HL-60 (cell line): ENCODE measurements at regions not wholly inside any gene's neighbourhood (a gene's known extent, or its start where the extent isn't known, plus 50 kb on each side); places are given as distances from the start of the nearest gene placed in this dataset.

Source experiments
- DNase-seq, 2 experiments: peaks; one replicate each; pipeline ENCODE4 v3.0.0-alpha.2; 2010 to 2020; ENCODE audit warnings: low read depth in 1 of 2, low spot score in 1 of 2
- H3K27ac ChIP-seq: fragments of 250-450 bp; sonication (Bioruptor Pico); replicated peaks from 2 replicates; pipeline ENCODE4 v1.5.1; 2020; ENCODE audit warnings: mild to moderate bottlenecking, moderate library complexity
- H3K27me3 ChIP-seq: fragments of 250-450 bp; sonication (Bioruptor Pico); 2 replicates; pipeline ENCODE4 v1.5.1; 2021; ENCODE audit warnings: mild to moderate bottlenecking, moderate library complexity; ENCODE audit not compliant: insufficient read depth, poor library complexity, severe bottlenecking
- H3K4me3 ChIP-seq: replicated peaks from 2 replicates; pipeline ENCODE4 v1.5.1; 2011; ENCODE audit warnings: mild to moderate bottlenecking, control low read depth, low read length; ENCODE audit not compliant: insufficient read depth
- GABPA ChIP-seq: IDR thresholded peaks from 2 replicates; pipeline ENCODE4 v1.6.1; 2012; ENCODE audit warnings: low read depth
- POLR2AphosphoS5 ChIP-seq: IDR thresholded peaks from 2 replicates; pipeline ENCODE4 v1.6.1; 2012; ENCODE audit warnings: low read depth
- SPI1 ChIP-seq: IDR thresholded peaks from 2 replicates; pipeline ENCODE4 v1.6.1; 2012; ENCODE audit warnings: low read depth, mild to moderate bottlenecking, borderline replicate concordance
- TF ChIP-seq, protein P1 (sequence below): IDR thresholded peaks from 2 replicates; pipeline ENCODE4 v1.6.1; 2012; ENCODE audit warnings: low read depth; ENCODE audit not compliant: insufficient replicate concordance
- TF ChIP-seq, protein P2 (sequence below): IDR thresholded peaks from one replicate; pipeline ENCODE4 v1.5.1; 2011; ENCODE audit warnings: low read length, control low read depth, inconsistent platforms; ENCODE audit not compliant: insufficient read depth

DNA sequence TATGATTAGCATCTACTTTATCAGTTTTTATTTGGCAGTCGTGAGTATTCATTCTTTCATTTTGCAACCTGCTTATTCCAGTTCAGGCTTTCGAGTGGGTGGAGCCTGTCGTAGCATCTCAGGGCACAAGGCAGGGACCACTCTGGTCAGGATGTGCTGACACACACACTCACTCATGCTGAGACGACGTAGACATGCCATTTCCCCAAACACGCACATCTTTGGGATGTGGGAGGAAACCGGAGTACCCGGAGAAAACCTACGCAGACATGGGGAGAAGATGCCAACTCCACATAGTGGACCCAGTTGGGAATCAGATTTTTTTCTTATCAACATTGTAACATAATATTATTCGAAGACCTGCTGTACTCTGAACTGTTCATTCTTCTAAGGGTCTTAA is 756.5 kb upstream of the RBFOX1 start:
- Histone ChIP-seq H3K27me3 (no peaks in the 10 kb centered on the region), H3K27ac (no peak overlapping the region)

DNA sequence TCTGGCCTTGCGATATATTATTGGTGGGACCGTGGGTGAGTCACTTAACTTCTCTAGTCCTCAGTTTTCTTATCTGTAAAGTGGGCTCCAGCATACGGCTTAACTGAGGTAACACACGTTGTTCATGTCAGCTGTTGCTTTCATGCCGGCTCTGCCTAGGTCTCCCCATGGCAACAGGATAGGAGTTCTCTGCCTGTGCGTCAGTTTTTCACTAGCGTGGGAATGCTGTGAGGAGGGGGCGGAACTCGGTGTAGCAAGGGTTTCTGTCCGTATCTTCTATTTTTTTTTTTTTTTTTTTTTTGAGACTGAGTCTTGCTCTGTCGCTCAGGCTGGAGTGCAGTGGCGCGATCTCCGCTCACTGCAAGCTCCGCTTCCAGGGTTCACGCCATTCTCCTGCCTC is 758.5 kb upstream of the RBFOX1 start:
- TF ChIP-seq GABPA (no peak), SPI1 (no peak), POLR2AphosphoS5 (no peak)
- TF ChIP-seq, protein P1, sequence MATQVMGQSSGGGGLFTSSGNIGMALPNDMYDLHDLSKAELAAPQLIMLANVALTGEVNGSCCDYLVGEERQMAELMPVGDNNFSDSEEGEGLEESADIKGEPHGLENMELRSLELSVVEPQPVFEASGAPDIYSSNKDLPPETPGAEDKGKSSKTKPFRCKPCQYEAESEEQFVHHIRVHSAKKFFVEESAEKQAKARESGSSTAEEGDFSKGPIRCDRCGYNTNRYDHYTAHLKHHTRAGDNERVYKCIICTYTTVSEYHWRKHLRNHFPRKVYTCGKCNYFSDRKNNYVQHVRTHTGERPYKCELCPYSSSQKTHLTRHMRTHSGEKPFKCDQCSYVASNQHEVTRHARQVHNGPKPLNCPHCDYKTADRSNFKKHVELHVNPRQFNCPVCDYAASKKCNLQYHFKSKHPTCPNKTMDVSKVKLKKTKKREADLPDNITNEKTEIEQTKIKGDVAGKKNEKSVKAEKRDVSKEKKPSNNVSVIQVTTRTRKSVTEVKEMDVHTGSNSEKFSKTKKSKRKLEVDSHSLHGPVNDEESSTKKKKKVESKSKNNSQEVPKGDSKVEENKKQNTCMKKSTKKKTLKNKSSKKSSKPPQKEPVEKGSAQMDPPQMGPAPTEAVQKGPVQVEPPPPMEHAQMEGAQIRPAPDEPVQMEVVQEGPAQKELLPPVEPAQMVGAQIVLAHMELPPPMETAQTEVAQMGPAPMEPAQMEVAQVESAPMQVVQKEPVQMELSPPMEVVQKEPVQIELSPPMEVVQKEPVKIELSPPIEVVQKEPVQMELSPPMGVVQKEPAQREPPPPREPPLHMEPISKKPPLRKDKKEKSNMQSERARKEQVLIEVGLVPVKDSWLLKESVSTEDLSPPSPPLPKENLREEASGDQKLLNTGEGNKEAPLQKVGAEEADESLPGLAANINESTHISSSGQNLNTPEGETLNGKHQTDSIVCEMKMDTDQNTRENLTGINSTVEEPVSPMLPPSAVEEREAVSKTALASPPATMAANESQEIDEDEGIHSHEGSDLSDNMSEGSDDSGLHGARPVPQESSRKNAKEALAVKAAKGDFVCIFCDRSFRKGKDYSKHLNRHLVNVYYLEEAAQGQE, result no peak
- TF ChIP-seq, protein P2, sequence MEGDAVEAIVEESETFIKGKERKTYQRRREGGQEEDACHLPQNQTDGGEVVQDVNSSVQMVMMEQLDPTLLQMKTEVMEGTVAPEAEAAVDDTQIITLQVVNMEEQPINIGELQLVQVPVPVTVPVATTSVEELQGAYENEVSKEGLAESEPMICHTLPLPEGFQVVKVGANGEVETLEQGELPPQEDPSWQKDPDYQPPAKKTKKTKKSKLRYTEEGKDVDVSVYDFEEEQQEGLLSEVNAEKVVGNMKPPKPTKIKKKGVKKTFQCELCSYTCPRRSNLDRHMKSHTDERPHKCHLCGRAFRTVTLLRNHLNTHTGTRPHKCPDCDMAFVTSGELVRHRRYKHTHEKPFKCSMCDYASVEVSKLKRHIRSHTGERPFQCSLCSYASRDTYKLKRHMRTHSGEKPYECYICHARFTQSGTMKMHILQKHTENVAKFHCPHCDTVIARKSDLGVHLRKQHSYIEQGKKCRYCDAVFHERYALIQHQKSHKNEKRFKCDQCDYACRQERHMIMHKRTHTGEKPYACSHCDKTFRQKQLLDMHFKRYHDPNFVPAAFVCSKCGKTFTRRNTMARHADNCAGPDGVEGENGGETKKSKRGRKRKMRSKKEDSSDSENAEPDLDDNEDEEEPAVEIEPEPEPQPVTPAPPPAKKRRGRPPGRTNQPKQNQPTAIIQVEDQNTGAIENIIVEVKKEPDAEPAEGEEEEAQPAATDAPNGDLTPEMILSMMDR, result no peak
- no peak overlapping the region for H3K27ac ChIP-seq
- no peak for DNase-seq

More for the DNA sequence above, 756.5 kb upstream of the RBFOX1 start:
- no peak overlapping the region for H3K4me3 ChIP-seq
- TF ChIP-seq GABPA (no peak), POLR2AphosphoS5 (no peak), SPI1 (no peak)
- TF ChIP-seq, protein P2, result no peak
- TF ChIP-seq, protein P1, result no peak
- no peak for DNase-seq

DNA sequence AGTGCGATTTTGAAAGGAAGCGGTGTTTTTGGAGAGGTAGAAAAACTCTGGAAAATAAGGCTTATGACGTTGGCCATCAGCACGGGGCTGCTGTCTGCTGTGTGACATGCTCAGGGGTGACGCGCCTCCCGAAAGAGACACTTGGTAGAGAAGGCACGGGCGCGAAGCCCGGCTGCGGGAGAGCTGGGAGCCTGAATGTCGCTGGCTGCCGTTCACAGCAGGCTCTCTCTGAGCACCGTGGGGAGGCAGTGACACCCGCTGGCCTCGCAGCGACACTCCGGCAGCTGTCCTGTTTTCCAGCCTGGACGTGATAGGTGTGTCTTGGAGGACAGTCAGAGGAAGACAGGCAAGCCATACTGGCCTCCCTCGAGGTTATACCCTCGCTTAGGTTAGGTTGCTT is 759.1 kb upstream of the RBFOX1 start:
- TF ChIP-seq, protein P2, result no peak
- no peak for TF ChIP-seq GABPA
- TF ChIP-seq SPI1, result no peak
- TF ChIP-seq, protein P1, result no peak
- no peak for TF ChIP-seq POLR2AphosphoS5
- no peak overlapping the region for H3K27ac ChIP-seq
- no peak for DNase-seq

More for the DNA sequence above, 758.5 kb upstream of the RBFOX1 start:
- no peaks in the 10 kb centered on the region for H3K27me3 ChIP-seq
- no peak overlapping the region for H3K4me3 ChIP-seq

More for the DNA sequence above, 759.1 kb upstream of the RBFOX1 start:
- H3K27me3 ChIP-seq, result no peaks in the 10 kb centered on the region
- no peak overlapping the region for H3K4me3 ChIP-seq
